HEK293 (cell line): ENCODE measurements at regions not wholly inside any gene's neighbourhood (a gene's known extent, or its start where the extent isn't known, plus 50 kb on each side); places are given as distances from the start of the nearest gene placed in this dataset.

Experiments
- CTCF ChIA-PET: fragments of 350-600 bp; formaldehyde crosslinking; extraction: SDS; loops from one replicate; lab custom pipeline; 2021; ENCODE audit warnings: antibody characterized with exemption; lab: Yijun Ruan, JAX
- POLR2A ChIA-PET: fragments of 300-600 bp; formaldehyde crosslinking; extraction: SDS; loops from one replicate; lab custom pipeline; 2020; ENCODE audit warnings: antibody characterized with exemption, inconsistent platforms; lab: Yijun Ruan, JAX
- H3K27ac ChIP-seq: fragments of 200-500 bp; sonication (Bioruptor generic); 2 replicates; pipeline ENCODE4 v1.5.1; 2014; ENCODE audit warnings: low read depth, low read length, control low read depth, inconsistent platforms; ENCODE audit errors: extremely low read depth
- H3K36me3 ChIP-seq, 2 experiments: fragments of 200-500 bp in 1 of 2; sonication (Bioruptor generic) in 1 of 2; 1 replicate in 1 of 2; 2 replicates in 1 of 2; pipeline ENCODE4 v1.5.1; 2014 to 2017; ENCODE audit warnings: inconsistent platforms in 2 of 2, low read length in 2 of 2; ENCODE audit not compliant: control insufficient read depth in 2 of 2, insufficient read depth in 1 of 2
- H3K4me1 ChIP-seq: fragments of 200-500 bp; sonication (Bioruptor generic); 2 replicates; pipeline ENCODE4 v1.5.1; 2014; ENCODE audit warnings: mild to moderate bottlenecking, low read length, inconsistent platforms; ENCODE audit not compliant: control insufficient read depth, insufficient read depth
- H3K4me3 ChIP-seq: 2 replicates; pipeline ENCODE4 v1.5.1; 2011; ENCODE audit warnings: low read depth, mild to moderate bottlenecking, control low read depth, low read length, moderate library complexity
- H3K9me3 ChIP-seq: fragments of 200-500 bp; sonication (Bioruptor generic); 2 replicates; pipeline ENCODE4 v1.5.1; 2014; ENCODE audit warnings: low read depth, low read length, inconsistent platforms; ENCODE audit not compliant: control insufficient read depth, insufficient read depth
- GLI4 ChIP-seq: fragments of 450-650 bp; formaldehyde crosslinking; IDR thresholded peaks from 2 replicates; pipeline ENCODE4 v1.5.1; 2016; ENCODE audit warnings: missing biosample characterization, missing genetic modification characterization
- MZF1 ChIP-seq: fragments of 450-650 bp; formaldehyde crosslinking; IDR thresholded peaks from 2 replicates; pipeline ENCODE4 v1.5.1; 2017; ENCODE audit warnings: missing biosample characterization, missing genetic modification characterization, borderline replicate concordance
- SALL2 ChIP-seq: fragments of 450-650 bp; formaldehyde crosslinking; IDR thresholded peaks from 2 replicates; pipeline ENCODE4 v1.5.0; 2017; ENCODE audit warnings: missing biosample characterization, mild to moderate bottlenecking, missing genetic modification characterization, borderline replicate concordance
- ZBTB8A ChIP-seq: fragments of 450-650 bp; formaldehyde crosslinking; IDR thresholded peaks from 2 replicates; pipeline ENCODE4 v1.5.1; 2016; ENCODE audit warnings: missing biosample characterization, missing genetic modification characterization
- ZFP69B ChIP-seq: fragments of 450-650 bp; formaldehyde crosslinking; IDR thresholded peaks from 2 replicates; pipeline ENCODE4 v1.5.1; 2016; ENCODE audit warnings: missing biosample characterization, missing genetic modification characterization
- ZNF10 ChIP-seq: fragments of 450-650 bp; formaldehyde crosslinking; IDR thresholded peaks from 2 replicates; pipeline ENCODE4 v1.5.1; 2017; ENCODE audit warnings: missing biosample characterization, missing genetic modification characterization
- ZNF248 ChIP-seq: fragments of 450-650 bp; formaldehyde crosslinking; IDR thresholded peaks from 2 replicates; pipeline ENCODE4 v1.5.1; 2017; ENCODE audit warnings: missing biosample characterization, missing genetic modification characterization
- ZNF274 ChIP-seq, 2 experiments: fragments of 200-500 bp in 1 of 2; fragments of 450-650 bp in 1 of 2; sonication (Bioruptor generic) in 1 of 2; formaldehyde crosslinking in 1 of 2; IDR thresholded peaks; 2 replicates each; pipeline versions ENCODE4 v1.5.1 to v1.6.1; 2014 to 2016; ENCODE audit warnings: borderline replicate concordance in 1 of 2, inconsistent platforms in 1 of 2, low read length in 1 of 2, missing biosample characterization in 1 of 2, missing genetic modification characterization in 1 of 2
- ZNF404 ChIP-seq: fragments of 450-650 bp; formaldehyde crosslinking; IDR thresholded peaks from 2 replicates; pipeline ENCODE4 v1.5.1; 2017; ENCODE audit warnings: missing biosample characterization, missing genetic modification characterization
- ZNF426 ChIP-seq: fragments of 450-650 bp; formaldehyde crosslinking; IDR thresholded peaks from 2 replicates; pipeline ENCODE4 v1.5.1; 2017; ENCODE audit warnings: missing biosample characterization, missing genetic modification characterization, mild to moderate bottlenecking, inconsistent platforms, moderate library complexity
- ZNF585B ChIP-seq: fragments of 450-650 bp; formaldehyde crosslinking; IDR thresholded peaks from 2 replicates; pipeline ENCODE4 v1.5.1; 2016; ENCODE audit warnings: missing biosample characterization, missing genetic modification characterization
- ZNF596 ChIP-seq: fragments of 450-650 bp; IDR thresholded peaks from 2 replicates; pipeline ENCODE4 v1.5.0; 2018; ENCODE audit warnings: missing biosample characterization, mild to moderate bottlenecking, missing genetic modification characterization, moderate library complexity
- ZNF747 ChIP-seq: fragments of 450-650 bp; formaldehyde crosslinking; IDR thresholded peaks from 2 replicates; pipeline ENCODE4 v1.5.1; 2016; ENCODE audit warnings: missing biosample characterization, missing genetic modification characterization
- ZNF843 ChIP-seq: fragments of 450-650 bp; formaldehyde crosslinking; IDR thresholded peaks from 2 replicates; pipeline ENCODE4 v1.5.1; 2016; ENCODE audit warnings: missing biosample characterization, missing genetic modification characterization
- TF ChIP-seq, protein P1 (sequence below): fragments of 450-650 bp; formaldehyde crosslinking; IDR thresholded peaks from 2 replicates; pipeline ENCODE4 v1.5.1; 2016; ENCODE audit warnings: missing biosample characterization, missing genetic modification characterization
- TF ChIP-seq, protein P2 (sequence below): fragments of 450-650 bp; formaldehyde crosslinking; IDR thresholded peaks from 2 replicates; pipeline ENCODE4 v1.5.1; 2017; ENCODE audit warnings: missing biosample characterization, missing genetic modification characterization
- TF ChIP-seq, protein P3 (sequence below): fragments of 450-650 bp; formaldehyde crosslinking; IDR thresholded peaks from 2 replicates; pipeline ENCODE4 v1.5.1; 2017; ENCODE audit warnings: missing biosample characterization, missing genetic modification characterization
- TF ChIP-seq, protein P4 (sequence below): fragments of 450-650 bp; formaldehyde crosslinking; conservative IDR thresholded peaks from 2 replicates; pipeline ENCODE4 v1.5.1; 2016; ENCODE audit warnings: low read depth, missing biosample characterization, missing genetic modification characterization
- TF ChIP-seq, protein P5 (sequence below): fragments of 450-650 bp; formaldehyde crosslinking; IDR thresholded peaks from 2 replicates; pipeline ENCODE4 v1.5.1; 2016; ENCODE audit warnings: missing biosample characterization, missing genetic modification characterization

DNA sequence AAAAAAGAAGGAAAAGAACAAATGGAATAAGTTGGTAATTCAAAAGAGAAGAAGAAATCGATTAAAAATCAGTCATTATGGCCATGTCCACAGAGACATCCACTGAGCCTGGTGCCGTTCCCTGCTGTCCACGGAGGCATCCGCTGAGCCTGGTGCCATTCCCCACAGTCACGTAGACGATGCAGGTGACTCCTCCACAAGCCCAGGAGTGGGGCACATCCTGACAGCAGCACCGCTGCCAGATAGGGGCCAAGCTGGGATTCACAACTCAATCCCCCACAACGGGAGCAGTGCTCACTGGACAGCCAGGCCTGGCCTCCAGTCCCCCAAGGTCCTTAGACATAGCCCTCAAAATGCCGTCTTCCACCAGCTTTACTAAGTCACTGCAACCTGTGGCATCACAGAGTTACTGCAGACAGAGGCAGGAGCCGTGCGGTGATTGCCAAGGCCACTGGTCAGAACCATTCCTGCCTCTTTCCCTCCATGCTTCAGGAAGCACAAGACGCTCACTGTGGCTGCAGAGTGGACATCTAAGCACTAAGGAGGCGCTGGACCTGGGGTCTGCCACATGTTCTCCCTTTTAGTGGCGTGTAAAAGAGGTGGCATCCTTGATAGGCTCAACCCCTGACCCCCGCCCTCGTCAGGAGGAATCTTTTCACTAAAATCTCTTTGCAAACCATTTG is 131.5 kb upstream of the SPACA7 start:
- POLR2A ChIA-PET, result no interaction called here

DNA sequence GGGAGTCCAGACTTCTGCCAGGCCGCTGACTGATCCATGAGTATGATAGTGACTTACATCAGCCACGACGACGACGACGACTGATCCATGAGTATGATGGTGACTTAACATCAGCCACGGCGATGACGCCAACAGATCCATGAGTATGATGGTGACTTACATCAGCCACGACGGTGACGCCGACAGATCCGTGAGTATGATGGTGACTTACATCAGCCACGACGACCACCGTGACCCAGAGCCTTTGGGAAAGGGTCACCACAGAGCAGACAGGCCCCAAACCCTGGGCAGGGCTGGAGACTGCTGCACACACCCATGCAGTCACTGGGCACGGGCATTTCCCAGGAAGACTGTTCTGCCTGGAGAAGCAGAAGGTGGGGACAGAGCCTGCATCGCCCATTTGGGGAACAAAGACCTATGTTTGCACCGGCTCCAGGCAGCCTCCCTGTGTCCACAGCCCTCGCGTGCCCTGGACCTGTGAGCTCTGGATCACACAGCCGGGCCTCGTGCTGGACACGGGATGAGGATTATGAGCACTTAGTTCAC is 130.9 kb upstream of the SPACA7 start:
- ChIA-PET CTCF (no interaction called here), POLR2A (no interaction called here)
- Histone ChIP-seq H3K27ac (no peak overlapping the region), H3K36me3 (no peaks in the 10 kb centered on the region), H3K9me3 (no peaks in the 10 kb centered on the region), H3K4me3 (no peak overlapping the region), H3K4me1 (no peaks in the 10 kb centered on the region)
- TF ChIP-seq, protein P1, sequence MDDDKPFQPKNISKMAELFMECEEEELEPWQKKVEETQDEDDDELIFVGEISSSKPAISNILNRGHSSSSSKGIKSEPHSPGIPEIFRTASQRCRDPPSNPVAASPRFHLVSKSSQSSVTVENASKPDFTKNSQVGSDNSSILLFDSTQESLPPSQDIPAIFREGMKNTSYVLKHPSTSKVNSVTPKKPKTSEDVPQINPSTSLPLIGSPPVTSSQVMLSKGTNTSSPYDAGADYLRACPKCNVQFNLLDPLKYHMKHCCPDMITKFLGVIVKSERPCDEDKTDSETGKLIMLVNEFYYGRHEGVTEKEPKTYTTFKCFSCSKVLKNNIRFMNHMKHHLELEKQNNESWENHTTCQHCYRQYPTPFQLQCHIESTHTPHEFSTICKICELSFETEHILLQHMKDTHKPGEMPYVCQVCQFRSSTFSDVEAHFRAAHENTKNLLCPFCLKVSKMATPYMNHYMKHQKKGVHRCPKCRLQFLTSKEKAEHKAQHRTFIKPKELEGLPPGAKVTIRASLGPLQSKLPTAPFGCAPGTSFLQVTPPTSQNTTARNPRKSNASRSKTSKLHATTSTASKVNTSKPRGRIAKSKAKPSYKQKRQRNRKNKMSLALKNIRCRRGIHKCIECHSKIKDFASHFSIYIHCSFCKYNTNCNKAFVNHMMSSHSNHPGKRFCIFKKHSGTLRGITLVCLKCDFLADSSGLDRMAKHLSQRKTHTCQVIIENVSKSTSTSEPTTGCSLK, result no peak
- TF ChIP-seq SALL2 (no peak), ZNF274 (IDR thresholded peaks at IDR 0.05; ENCODE audit: low read length) (no peak), ZNF274 (tag by site-specific recombination; IDR thresholded peaks at IDR 0.05; ENCODE audit: borderline replicate concordance) (no peak), ZNF404 (no peak)
- TF ChIP-seq, protein P2, sequence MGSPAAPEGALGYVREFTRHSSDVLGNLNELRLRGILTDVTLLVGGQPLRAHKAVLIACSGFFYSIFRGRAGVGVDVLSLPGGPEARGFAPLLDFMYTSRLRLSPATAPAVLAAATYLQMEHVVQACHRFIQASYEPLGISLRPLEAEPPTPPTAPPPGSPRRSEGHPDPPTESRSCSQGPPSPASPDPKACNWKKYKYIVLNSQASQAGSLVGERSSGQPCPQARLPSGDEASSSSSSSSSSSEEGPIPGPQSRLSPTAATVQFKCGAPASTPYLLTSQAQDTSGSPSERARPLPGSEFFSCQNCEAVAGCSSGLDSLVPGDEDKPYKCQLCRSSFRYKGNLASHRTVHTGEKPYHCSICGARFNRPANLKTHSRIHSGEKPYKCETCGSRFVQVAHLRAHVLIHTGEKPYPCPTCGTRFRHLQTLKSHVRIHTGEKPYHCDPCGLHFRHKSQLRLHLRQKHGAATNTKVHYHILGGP (tag by site-specific recombination), result no peak

More for the DNA sequence above, 131.5 kb upstream of the SPACA7 start:
- H3K4me3 ChIP-seq, result no peak overlapping the region
- TF ChIP-seq, protein P3, sequence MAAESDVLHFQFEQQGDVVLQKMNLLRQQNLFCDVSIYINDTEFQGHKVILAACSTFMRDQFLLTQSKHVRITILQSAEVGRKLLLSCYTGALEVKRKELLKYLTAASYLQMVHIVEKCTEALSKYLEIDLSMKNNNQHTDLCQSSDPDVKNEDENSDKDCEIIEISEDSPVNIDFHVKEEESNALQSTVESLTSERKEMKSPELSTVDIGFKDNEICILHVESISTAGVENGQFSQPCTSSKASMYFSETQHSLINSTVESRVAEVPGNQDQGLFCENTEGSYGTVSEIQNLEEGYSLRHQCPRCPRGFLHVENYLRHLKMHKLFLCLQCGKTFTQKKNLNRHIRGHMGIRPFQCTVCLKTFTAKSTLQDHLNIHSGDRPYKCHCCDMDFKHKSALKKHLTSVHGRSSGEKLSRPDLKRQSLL (tag by site-specific recombination), result no peak
- TF ChIP-seq ZNF596, result no peak
- no peak for TF ChIP-seq MZF1 (tag by site-specific recombination)
- no peak for TF ChIP-seq ZNF747
- no peak for TF ChIP-seq ZBTB8A (tag by site-specific recombination)
- no peak for TF ChIP-seq ZNF10 (tag by site-specific recombination)
- TF ChIP-seq ZNF248 (tag by site-specific recombination), result no peak
- TF ChIP-seq, protein P4, sequence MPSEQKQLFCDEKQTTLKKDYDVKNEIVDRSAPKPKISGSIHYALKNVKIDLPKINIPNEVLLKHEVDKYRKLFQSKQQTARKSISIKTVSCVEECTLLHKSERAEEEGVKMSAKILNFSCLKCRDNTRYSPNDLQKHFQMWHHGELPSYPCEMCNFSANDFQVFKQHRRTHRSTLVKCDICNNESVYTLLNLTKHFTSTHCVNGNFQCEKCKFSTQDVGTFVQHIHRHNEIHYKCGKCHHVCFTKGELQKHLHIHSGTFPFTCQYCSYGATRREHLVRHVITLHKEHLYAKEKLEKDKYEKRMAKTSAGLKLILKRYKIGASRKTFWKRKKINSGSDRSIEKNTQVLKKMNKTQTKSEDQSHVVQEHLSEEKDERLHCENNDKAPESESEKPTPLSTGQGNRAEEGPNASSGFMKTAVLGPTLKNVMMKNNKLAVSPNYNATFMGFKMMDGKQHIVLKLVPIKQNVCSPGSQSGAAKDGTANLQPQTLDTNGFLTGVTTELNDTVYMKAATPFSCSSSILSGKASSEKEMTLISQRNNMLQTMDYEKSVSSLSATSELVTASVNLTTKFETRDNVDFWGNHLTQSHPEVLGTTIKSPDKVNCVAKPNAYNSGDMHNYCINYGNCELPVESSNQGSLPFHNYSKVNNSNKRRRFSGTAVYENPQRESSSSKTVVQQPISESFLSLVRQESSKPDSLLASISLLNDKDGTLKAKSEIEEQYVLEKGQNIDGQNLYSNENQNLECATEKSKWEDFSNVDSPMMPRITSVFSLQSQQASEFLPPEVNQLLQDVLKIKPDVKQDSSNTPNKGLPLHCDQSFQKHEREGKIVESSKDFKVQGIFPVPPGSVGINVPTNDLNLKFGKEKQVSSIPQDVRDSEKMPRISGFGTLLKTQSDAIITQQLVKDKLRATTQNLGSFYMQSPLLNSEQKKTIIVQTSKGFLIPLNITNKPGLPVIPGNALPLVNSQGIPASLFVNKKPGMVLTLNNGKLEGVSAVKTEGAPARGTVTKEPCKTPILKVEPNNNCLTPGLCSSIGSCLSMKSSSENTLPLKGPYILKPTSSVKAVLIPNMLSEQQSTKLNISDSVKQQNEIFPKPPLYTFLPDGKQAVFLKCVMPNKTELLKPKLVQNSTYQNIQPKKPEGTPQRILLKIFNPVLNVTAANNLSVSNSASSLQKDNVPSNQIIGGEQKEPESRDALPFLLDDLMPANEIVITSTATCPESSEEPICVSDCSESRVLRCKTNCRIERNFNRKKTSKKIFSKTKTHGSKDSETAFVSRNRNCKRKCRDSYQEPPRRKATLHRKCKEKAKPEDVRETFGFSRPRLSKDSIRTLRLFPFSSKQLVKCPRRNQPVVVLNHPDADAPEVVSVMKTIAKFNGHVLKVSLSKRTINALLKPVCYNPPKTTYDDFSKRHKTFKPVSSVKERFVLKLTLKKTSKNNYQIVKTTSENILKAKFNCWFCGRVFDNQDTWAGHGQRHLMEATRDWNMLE (tag by site-specific recombination), result no peak
- no peak for TF ChIP-seq ZFP69B
- TF ChIP-seq ZNF585B (tag by site-specific recombination), result no peak
- TF ChIP-seq ZNF843 (tag by site-specific recombination), result no peak
- TF ChIP-seq, protein P5, sequence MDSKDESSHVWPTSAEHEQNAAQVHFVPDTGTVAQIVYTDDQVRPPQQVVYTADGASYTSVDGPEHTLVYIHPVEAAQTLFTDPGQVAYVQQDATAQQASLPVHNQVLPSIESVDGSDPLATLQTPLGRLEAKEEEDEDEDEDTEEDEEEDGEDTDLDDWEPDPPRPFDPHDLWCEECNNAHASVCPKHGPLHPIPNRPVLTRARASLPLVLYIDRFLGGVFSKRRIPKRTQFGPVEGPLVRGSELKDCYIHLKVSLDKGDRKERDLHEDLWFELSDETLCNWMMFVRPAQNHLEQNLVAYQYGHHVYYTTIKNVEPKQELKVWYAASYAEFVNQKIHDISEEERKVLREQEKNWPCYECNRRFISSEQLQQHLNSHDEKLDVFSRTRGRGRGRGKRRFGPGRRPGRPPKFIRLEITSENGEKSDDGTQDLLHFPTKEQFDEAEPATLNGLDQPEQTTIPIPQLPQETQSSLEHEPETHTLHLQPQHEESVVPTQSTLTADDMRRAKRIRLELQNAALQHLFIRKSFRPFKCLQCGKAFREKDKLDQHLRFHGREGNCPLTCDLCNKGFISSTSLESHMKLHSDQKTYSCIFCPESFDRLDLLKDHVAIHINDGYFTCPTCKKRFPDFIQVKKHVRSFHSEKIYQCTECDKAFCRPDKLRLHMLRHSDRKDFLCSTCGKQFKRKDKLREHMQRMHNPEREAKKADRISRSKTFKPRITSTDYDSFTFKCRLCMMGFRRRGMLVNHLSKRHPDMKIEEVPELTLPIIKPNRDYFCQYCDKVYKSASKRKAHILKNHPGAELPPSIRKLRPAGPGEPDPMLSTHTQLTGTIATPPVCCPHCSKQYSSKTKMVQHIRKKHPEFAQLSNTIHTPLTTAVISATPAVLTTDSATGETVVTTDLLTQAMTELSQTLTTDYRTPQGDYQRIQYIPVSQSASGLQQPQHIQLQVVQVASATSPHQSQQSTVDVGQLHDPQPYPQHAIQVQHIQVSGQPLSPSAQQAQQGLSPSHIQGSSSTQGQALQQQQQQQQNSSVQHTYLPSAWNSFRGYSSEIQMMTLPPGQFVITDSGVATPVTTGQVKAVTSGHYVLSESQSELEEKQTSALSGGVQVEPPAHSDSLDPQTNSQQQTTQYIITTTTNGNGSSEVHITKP, result no peak
- TF ChIP-seq ZNF426 (tag by site-specific recombination), result no peak
- no peak for TF ChIP-seq GLI4 (tag by site-specific recombination)
- H3K9me3 ChIP-seq, result no peaks in the 10 kb centered on the region
- CTCF ChIA-PET, result no interaction called here
- no peaks in the 10 kb centered on the region for H3K4me1 ChIP-seq
- H3K36me3 ChIP-seq, result no peaks in the 10 kb centered on the region
- H3K27ac ChIP-seq, result no peak overlapping the region
